SU-DHL-6 (cell line): ENCODE measurements at regions not wholly inside any gene's neighbourhood (a gene's known extent, or its start where the extent isn't known, plus 50 kb on each side); places are given as distances from the start of the nearest gene placed in this dataset.

Experiments
- H2AFZ ChIP-seq: fragments of 200-600 bp; sonication (generic); 2 replicates; pipeline ENCODE4 v1.6.1; 2014; ENCODE audit warnings: low read depth, mild to moderate bottlenecking, moderate library complexity, mixed read lengths, antibody characterized with exemption, low read length; ENCODE audit not compliant: severe bottlenecking
- H3F3A ChIP-seq: fragments of 200-600 bp; shearing (Covaris generic); 2 replicates; pipeline ENCODE4 v1.6.0; 2016; ENCODE audit warnings: antibody characterized with exemption, mild to moderate bottlenecking; ENCODE audit not compliant: insufficient read depth
- H3K27ac ChIP-seq: fragments of 200-600 bp; sonication (generic); 2 replicates; pipeline ENCODE4 v1.5.1; 2016; ENCODE audit warnings: low read depth, mild to moderate bottlenecking, low read length, moderate library complexity, mixed read lengths
- H3K27me3 ChIP-seq: fragments of 200-600 bp; sonication (generic), shearing (Covaris generic); 2 replicates; pipeline ENCODE4 v1.6.0; 2014; ENCODE audit warnings: mild to moderate bottlenecking, low read length
- H3K36me3 ChIP-seq: fragments of 200-600 bp; sonication (generic); 2 replicates; pipeline ENCODE4 v1.6.1; 2014; ENCODE audit warnings: mild to moderate bottlenecking, low read length, mixed read lengths
- H3K4me2 ChIP-seq: fragments of 300-600, 200-600 bp; shearing (Covaris generic), sonication (generic); 2 replicates; pipeline ENCODE4 v1.6.0; 2014; ENCODE audit warnings: low read length, low read depth, mild to moderate bottlenecking; ENCODE audit not compliant: poor library complexity, severe bottlenecking
- H3K4me3 ChIP-seq: fragments of 200-600 bp; sonication (generic); 2 replicates; pipeline ENCODE4 v1.5.1; 2014; ENCODE audit warnings: antibody characterized with exemption, low read length, mild to moderate bottlenecking, mixed read lengths; ENCODE audit not compliant: insufficient read depth, poor library complexity, severe bottlenecking
- H3K79me2 ChIP-seq: fragments of 200-600 bp; sonication (generic); 2 replicates; pipeline ENCODE4 v1.6.1; 2014; ENCODE audit warnings: mild to moderate bottlenecking, low read length, moderate library complexity; ENCODE audit not compliant: insufficient read depth
- H3K9ac ChIP-seq: fragments of 200-600 bp; sonication (generic); 2 replicates; pipeline ENCODE4 v1.7.0; 2014; ENCODE audit warnings: mild to moderate bottlenecking, low read length
- H3K9me2 ChIP-seq: fragments of 200-600 bp; sonication (generic); replicated peaks from 2 replicates; pipeline ENCODE4 v1.6.1; 2014; ENCODE audit warnings: low read length; ENCODE audit not compliant: insufficient read depth
- H3K9me3 ChIP-seq: fragments of 200-600 bp; sonication (generic); 2 replicates; pipeline ENCODE4 v1.6.1; 2014; ENCODE audit warnings: low read length, mixed read lengths; ENCODE audit not compliant: insufficient read depth
- H4K20me1 ChIP-seq: fragments of 200-600 bp; sonication (generic); 2 replicates; pipeline ENCODE4 v1.6.1; 2014; ENCODE audit warnings: low read depth, mild to moderate bottlenecking, antibody characterized with exemption, low read length, moderate library complexity, mixed read lengths
- EZH2phosphoT487 ChIP-seq: fragments of 200-600 bp; sonication (generic), shearing (Covaris generic); conservative IDR thresholded peaks from 2 replicates; pipeline ENCODE4 v1.6.1; 2018; ENCODE audit warnings: mild to moderate bottlenecking, antibody characterized with exemption, low read length, moderate library complexity, mixed read lengths
- TF ChIP-seq, protein P1 (sequence below): fragments of 200-600 bp; sonication (generic); IDR thresholded peaks from one replicate; pipeline ENCODE4 v1.5.1; 2017; ENCODE audit warnings: antibody characterized with exemption, mild to moderate bottlenecking, low read length, moderate library complexity; ENCODE audit not compliant: insufficient read depth, poor library complexity, severe bottlenecking

DNA sequence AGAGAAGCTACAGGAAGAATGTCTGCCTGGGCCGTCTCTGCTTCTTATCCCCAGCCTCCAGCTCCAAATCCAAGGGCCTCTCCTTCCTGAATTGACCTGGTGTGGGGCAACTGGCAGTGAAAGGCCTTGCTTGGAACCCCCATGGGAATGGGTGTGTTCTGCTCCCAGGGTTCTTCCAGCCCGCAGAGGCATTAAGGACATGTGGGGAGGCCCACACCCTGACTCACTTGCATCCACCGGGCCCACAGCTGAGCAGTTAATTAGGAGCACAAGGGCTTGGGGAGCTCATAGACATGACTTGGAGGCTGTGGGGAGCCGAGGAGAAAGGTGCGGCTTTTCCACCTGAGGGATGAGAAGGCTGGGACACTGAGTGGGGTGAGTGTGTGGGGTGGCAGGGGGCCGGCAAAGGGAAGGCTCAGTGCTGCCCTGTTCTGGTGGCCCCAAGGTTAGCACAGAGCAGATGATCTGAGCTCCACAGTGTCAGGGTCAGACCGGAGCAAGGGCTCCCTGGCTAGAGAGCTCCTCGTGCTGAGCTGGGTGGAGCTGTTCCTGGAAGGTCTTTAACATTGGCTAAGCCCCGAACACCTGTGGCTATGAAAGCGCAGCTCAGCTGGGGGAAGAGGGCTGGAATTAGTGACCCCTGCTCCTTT is 64.5 kb upstream of the NECTIN1 start:
- no peaks in the 10 kb centered on the region for H3K79me2 ChIP-seq
- TF ChIP-seq, protein P1, sequence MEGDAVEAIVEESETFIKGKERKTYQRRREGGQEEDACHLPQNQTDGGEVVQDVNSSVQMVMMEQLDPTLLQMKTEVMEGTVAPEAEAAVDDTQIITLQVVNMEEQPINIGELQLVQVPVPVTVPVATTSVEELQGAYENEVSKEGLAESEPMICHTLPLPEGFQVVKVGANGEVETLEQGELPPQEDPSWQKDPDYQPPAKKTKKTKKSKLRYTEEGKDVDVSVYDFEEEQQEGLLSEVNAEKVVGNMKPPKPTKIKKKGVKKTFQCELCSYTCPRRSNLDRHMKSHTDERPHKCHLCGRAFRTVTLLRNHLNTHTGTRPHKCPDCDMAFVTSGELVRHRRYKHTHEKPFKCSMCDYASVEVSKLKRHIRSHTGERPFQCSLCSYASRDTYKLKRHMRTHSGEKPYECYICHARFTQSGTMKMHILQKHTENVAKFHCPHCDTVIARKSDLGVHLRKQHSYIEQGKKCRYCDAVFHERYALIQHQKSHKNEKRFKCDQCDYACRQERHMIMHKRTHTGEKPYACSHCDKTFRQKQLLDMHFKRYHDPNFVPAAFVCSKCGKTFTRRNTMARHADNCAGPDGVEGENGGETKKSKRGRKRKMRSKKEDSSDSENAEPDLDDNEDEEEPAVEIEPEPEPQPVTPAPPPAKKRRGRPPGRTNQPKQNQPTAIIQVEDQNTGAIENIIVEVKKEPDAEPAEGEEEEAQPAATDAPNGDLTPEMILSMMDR, result no peak
- no peak for TF ChIP-seq EZH2phosphoT487
- no peak overlapping the region for H3K4me2 ChIP-seq
- H2AFZ ChIP-seq, result no peak overlapping the region
- H3K27me3 ChIP-seq, result no peaks in the 10 kb centered on the region
- no peaks in the 10 kb centered on the region for H3K36me3 ChIP-seq
- H3K4me3 ChIP-seq, result no peak overlapping the region
- no peak overlapping the region for H3K27ac ChIP-seq
- no peaks in the 10 kb centered on the region for H3F3A ChIP-seq
- no peaks in the 10 kb centered on the region for H3K9me2 ChIP-seq
- no peak overlapping the region for H3K9ac ChIP-seq
- no peaks in the 10 kb centered on the region for H4K20me1 ChIP-seq
- H3K9me3 ChIP-seq, result no peaks in the 10 kb centered on the region

DNA sequence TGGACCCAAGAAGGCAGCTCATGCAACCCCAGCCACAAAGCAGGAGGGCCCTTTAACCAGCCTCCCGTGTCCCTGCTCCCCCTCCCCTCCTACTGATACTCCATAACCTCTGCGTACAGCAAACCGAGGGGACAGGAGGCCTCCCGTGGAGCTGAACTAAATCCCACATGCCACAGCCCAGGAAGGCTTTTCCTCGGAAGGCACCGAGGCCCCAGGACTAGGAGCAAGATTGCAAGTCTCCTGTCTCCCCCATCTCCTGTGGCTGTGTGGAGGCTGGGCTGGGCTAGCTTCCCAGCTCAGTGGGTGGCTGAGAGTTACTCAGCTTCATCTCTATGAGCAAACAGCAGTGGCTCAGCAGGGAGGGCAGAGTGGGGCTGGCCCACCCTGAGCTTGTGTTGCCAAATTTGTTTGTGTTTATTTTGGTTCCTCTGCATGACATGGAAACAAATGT is 62.7 kb upstream of the NECTIN1 start:
- no peaks in the 10 kb centered on the region for H3F3A ChIP-seq
- TF ChIP-seq, protein P1, result no peak
- no peak for TF ChIP-seq EZH2phosphoT487
- H3K79me2 ChIP-seq, result no peaks in the 10 kb centered on the region
- H3K9ac ChIP-seq, result no peak overlapping the region
- no peaks in the 10 kb centered on the region for H3K27me3 ChIP-seq
- no peaks in the 10 kb centered on the region for H3K9me3 ChIP-seq
- H2AFZ ChIP-seq, result no peak overlapping the region
- no peaks in the 10 kb centered on the region for H3K9me2 ChIP-seq
- no peak overlapping the region for H3K4me2 ChIP-seq
- no peak overlapping the region for H3K4me3 ChIP-seq
- H4K20me1 ChIP-seq, result no peaks in the 10 kb centered on the region
- H3K36me3 ChIP-seq, result no peaks in the 10 kb centered on the region
- no peak overlapping the region for H3K27ac ChIP-seq

DNA sequence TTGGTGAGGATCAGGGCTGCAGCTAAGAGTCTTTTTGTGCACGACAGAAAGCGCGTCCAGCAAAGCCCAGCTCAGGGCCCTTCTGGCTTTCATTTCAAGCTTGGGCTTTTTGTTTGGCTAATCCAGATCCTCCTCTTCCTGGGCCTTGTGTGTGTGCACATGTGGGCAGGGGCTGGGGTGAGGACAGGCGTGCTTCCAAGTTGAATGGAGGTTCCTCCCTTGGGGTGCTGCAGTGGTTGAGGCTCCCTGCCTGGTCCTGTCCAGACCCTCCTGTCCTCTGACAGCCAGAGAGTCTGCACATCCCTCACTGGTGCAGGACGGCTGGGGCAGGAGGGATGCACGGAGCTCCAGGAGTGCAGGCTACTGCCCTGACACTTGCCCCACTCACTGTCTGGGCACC is 62.0 kb upstream of the NECTIN1 start:
- Histone ChIP-seq H3F3A (no peaks in the 10 kb centered on the region), H4K20me1 (no peaks in the 10 kb centered on the region), H3K4me3 (no peak overlapping the region), H3K4me2 (no peak overlapping the region), H3K9me3 (no peaks in the 10 kb centered on the region), H2AFZ (no peak overlapping the region), H3K79me2 (no peaks in the 10 kb centered on the region), H3K27ac (no peak overlapping the region), H3K9me2 (no peaks in the 10 kb centered on the region), H3K27me3 (no peaks in the 10 kb centered on the region), H3K9ac (no peak overlapping the region), H3K36me3 (no peaks in the 10 kb centered on the region)
- TF ChIP-seq, protein P1, result no peak
- no peak for TF ChIP-seq EZH2phosphoT487
